ENCODE measurements at regions not wholly inside any gene's neighbourhood (a gene's known extent, or its start where the extent isn't known, plus 50 kb on each side); places are given as distances from the start of the nearest gene placed in this dataset.

- no peak for TF ChIP-seq ZFP30 (CRISPR knock-in tag; IDR thresholded peaks at IDR 0.05)
- TF ChIP-seq POU6F1 (CRISPR knock-in tag; IDR thresholded peaks at IDR 0.05; ENCODE audit: borderline replicate concordance, low read depth) = no peak
Measured at GRCh38 chr1:29718791-29719190, 482.5 kb downstream of the PTPRU start.
